ENCODE measurements at regions not wholly inside any gene's neighbourhood (a gene's known extent, or its start where the extent isn't known, plus 50 kb on each side); places are given as distances from the start of the nearest gene placed in this dataset.

- no peak for TF ChIP-seq CTCF (conservative IDR thresholded peaks at IDR 0.05; ENCODE audit: low read depth, low read length)
- H3K4me3 ChIP-seq (ENCODE audit: low read length) = no peak overlapping the region
- DNase-seq (ENCODE audit: low read depth) = no peak
Observed at GRCh38 chr6:79864421-79864820, 82.9 kb downstream of the ELOVL4 start.

- no peak for TF ChIP-seq CTCF (conservative IDR thresholded peaks at IDR 0.05; ENCODE audit: low read depth, low read length)
Observed at GRCh38 chr6:79864001-79864400, 83.4 kb downstream of the ELOVL4 start.

GRCh38 chr6:79863566-79863965 lies 83.8 kb downstream of the ELOVL4 start:
- no peak overlapping the region for H3K4me3 ChIP-seq (ENCODE audit: low read length)
- no peak for TF ChIP-seq CTCF (conservative IDR thresholded peaks at IDR 0.05; ENCODE audit: low read depth, low read length)
- DNase-seq (ENCODE audit: low read depth) = no peak

More at GRCh38 chr6:79864001-79864400, 83.4 kb downstream of the ELOVL4 start:
- H3K4me3 ChIP-seq (ENCODE audit: low read length) = no peak overlapping the region
- DNase-seq (ENCODE audit: low read depth) = no peak

GRCh38 chr6:79862711-79863110 lies 84.6 kb downstream of the ELOVL4 start:
- H3K4me3 ChIP-seq (ENCODE audit: low read length) = no peak overlapping the region
- no peak for DNase-seq (ENCODE audit: low read depth)
- no peak for TF ChIP-seq CTCF (conservative IDR thresholded peaks at IDR 0.05; ENCODE audit: low read depth, low read length)

GRCh38 chr6:79862126-79862525 lies 85.2 kb downstream of the ELOVL4 start:
- no peak for DNase-seq (ENCODE audit: low read depth)
- H3K4me3 ChIP-seq (ENCODE audit: low read length) = no peak overlapping the region
- TF ChIP-seq CTCF (conservative IDR thresholded peaks at IDR 0.05; ENCODE audit: low read depth, low read length) = no peak

- DNase-seq (ENCODE audit: low read depth) = no peak
- H3K4me3 ChIP-seq (ENCODE audit: low read length) = no peak overlapping the region
- TF ChIP-seq CTCF (conservative IDR thresholded peaks at IDR 0.05; ENCODE audit: low read depth, low read length) = no peak
Observed at GRCh38 chr6:79861023-79861422, 86.3 kb downstream of the ELOVL4 start.

GRCh38 chr6:79847426-79847825 lies 99.9 kb downstream of the ELOVL4 start:
- no peak for TF ChIP-seq CTCF (conservative IDR thresholded peaks at IDR 0.05; ENCODE audit: low read depth, low read length)
- DNase-seq (ENCODE audit: low read depth) = no peak
- no peak overlapping the region for H3K4me3 ChIP-seq (ENCODE audit: low read length)
